GM12872 (cell line): ENCODE measurements at regions not wholly inside any gene's neighbourhood (a gene's known extent, or its start where the extent isn't known, plus 50 kb on each side); places are given as distances from the start of the nearest gene placed in this dataset.
A peak's percentile ranks its signal among the peaks of the same experiment; 100 is the strongest.

Experiments used
- CTCF ChIP-seq: IDR thresholded peaks from 3 replicates; pipeline ENCODE4 v1.5.1; 2011; ENCODE audit warnings: low read depth, mild to moderate bottlenecking, low read length, moderate library complexity; ENCODE audit not compliant: insufficient read depth

- TF ChIP-seq CTCF: peak; percentile 59
These were observed 616.6 kb upstream of the FSHR start for GRCh38 chr2:49770919-49771318.

GRCh38 chr2:49767316-49767715 lies 613.0 kb upstream of the FSHR start:
- TF ChIP-seq CTCF: no peak

GRCh38 chr2:49755777-49756176 lies 601.5 kb upstream of the FSHR start:
- TF ChIP-seq CTCF: no peak

GRCh38 chr2:49754381-49754780 lies 600.1 kb upstream of the FSHR start:
- TF ChIP-seq CTCF: no peak

- no peak for TF ChIP-seq CTCF
These were observed 599.1 kb upstream of the FSHR start for GRCh38 chr2:49753344-49753985.

- no peak for TF ChIP-seq CTCF
These were observed 583.3 kb upstream of the FSHR start for GRCh38 chr2:49737606-49738005.

- no peak for TF ChIP-seq CTCF
These were observed 564.9 kb upstream of the FSHR start for GRCh38 chr2:49719241-49719640.
